HCT116 (cell line): ENCODE measurements at regions not wholly inside any gene's neighbourhood (a gene's known extent, or its start where the extent isn't known, plus 50 kb on each side); places are given as distances from the start of the nearest gene placed in this dataset.

Experiments
- EZH2 ChIP-seq: fragments of 200-600 bp; sonication (generic); IDR thresholded peaks from 2 replicates; pipeline ENCODE4 v1.6.1; 2017; ENCODE audit warnings: antibody characterized with exemption, mixed run types
- POLR2A ChIP-seq: IDR thresholded peaks from 2 replicates; pipeline ENCODE4 v1.7.0; 2011; ENCODE audit warnings: borderline replicate concordance; ENCODE audit not compliant: insufficient read depth, insufficient read length; ENCODE audit errors: extremely low read depth
- SIN3A ChIP-seq: IDR thresholded peaks from 2 replicates; pipeline ENCODE4 v1.6.1; 2012; ENCODE audit warnings: low read depth
- SP1 ChIP-seq: IDR thresholded peaks from 2 replicates; pipeline ENCODE4 v1.6.1; 2012; ENCODE audit warnings: low read depth
- SRF ChIP-seq: IDR thresholded peaks from 2 replicates; pipeline ENCODE4 v1.6.1; 2012; ENCODE audit warnings: low read depth
- YY1 ChIP-seq: IDR thresholded peaks from 2 replicates; pipeline ENCODE4 v1.6.1; 2011; ENCODE audit warnings: low read length, low read depth, moderate library complexity, mild to moderate bottlenecking; ENCODE audit not compliant: insufficient replicate concordance; ENCODE audit errors: extremely low read depth
- ZFX ChIP-seq: fragments of 450-650 bp; IDR thresholded peaks from 2 replicates; pipeline ENCODE4 v1.6.1; 2017
- ZNF274 ChIP-seq: fragments of 200-500 bp; sonication (Bioruptor generic); IDR thresholded peaks from 2 replicates; pipeline ENCODE4 v1.6.1; 2014; ENCODE audit warnings: mild to moderate bottlenecking, low read depth, low read length, inconsistent platforms
- TF ChIP-seq, protein P1 (sequence below), 3 experiments: fragments of 200-600 bp in 1 of 3; sonication (generic) in 1 of 3; IDR thresholded peaks in 2 of 3; conservative IDR thresholded peaks in 1 of 3; 2 replicates each; pipeline ENCODE4 v1.5.1; 2012 to 2017; ENCODE audit warnings: low read depth in 2 of 3, low read length in 2 of 3, antibody characterized with exemption in 1 of 3, borderline replicate concordance in 1 of 3, control low read depth in 1 of 3, mild to moderate bottlenecking in 1 of 3, mixed read lengths in 1 of 3, mixed run types in 1 of 3, moderate library complexity in 1 of 3; ENCODE audit not compliant: insufficient read depth in 1 of 3
- TF ChIP-seq, protein P2 (sequence below): IDR thresholded peaks from 2 replicates; pipeline ENCODE4 v1.6.1; 2012

DNA sequence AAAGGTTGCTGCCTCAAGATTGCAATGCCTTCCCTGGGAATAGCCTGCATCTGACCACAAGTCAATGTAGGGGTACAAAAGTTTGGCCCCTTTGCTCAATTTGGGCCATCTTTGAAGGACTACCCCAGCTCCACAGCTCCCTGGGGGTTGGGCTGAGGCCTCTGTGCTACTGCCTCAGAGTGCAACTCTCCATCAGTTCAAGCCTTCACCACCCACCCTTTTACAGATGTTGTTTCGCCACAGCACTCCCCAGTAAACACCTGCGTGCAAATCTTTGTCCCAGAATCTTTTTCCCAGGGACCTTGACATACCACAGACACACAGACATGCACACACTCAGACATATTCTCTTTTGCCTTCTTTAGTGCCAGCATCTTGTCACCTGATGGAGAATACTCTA, 66.0 kb upstream of the ANKRD1 start:
- TF ChIP-seq SIN3A (no peak), POLR2A (no peak), SP1 (no peak), YY1 (no peak), ZFX (no peak), EZH2 (no peak), ZNF274 (no peak), SRF (no peak)
- TF ChIP-seq, protein P1, sequence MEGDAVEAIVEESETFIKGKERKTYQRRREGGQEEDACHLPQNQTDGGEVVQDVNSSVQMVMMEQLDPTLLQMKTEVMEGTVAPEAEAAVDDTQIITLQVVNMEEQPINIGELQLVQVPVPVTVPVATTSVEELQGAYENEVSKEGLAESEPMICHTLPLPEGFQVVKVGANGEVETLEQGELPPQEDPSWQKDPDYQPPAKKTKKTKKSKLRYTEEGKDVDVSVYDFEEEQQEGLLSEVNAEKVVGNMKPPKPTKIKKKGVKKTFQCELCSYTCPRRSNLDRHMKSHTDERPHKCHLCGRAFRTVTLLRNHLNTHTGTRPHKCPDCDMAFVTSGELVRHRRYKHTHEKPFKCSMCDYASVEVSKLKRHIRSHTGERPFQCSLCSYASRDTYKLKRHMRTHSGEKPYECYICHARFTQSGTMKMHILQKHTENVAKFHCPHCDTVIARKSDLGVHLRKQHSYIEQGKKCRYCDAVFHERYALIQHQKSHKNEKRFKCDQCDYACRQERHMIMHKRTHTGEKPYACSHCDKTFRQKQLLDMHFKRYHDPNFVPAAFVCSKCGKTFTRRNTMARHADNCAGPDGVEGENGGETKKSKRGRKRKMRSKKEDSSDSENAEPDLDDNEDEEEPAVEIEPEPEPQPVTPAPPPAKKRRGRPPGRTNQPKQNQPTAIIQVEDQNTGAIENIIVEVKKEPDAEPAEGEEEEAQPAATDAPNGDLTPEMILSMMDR (IDR thresholded peaks at IDR 0.05 in 2 of 3, conservative IDR thresholded peaks at IDR 0.05 in 1 of 3; ENCODE audit: borderline replicate concordance in 1 of 3, insufficient read depth in 1 of 3, low read depth in 2 of 3, low read length in 2 of 3): no peak
- TF ChIP-seq, protein P2, sequence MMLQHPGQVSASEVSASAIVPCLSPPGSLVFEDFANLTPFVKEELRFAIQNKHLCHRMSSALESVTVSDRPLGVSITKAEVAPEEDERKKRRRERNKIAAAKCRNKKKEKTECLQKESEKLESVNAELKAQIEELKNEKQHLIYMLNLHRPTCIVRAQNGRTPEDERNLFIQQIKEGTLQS: no peak
